Nephron progenitor cell (in vitro differentiated cells): ENCODE measurements at regions not wholly inside any gene's neighbourhood (a gene's known extent, or its start where the extent isn't known, plus 50 kb on each side); places are given as distances from the start of the nearest gene placed in this dataset.
"Not testable (repeated sequence)": the region's sequence is repeated elsewhere in the genome, so short reads cannot be mapped to it uniquely, and the experiment has no call there.

Source experiments
- DNase-seq: peaks from one replicate; pipeline ENCODE4 v3.0.0; 2021
- H3K27ac Mint-ChIP-seq: 2 replicates; pipeline ENCODE4 v1.8.0; 2021; ENCODE audit warnings: mild to moderate bottlenecking, moderate library complexity, mixed read lengths
- H3K27me3 Mint-ChIP-seq: 2 replicates; pipeline ENCODE4 v1.8.0; 2021; ENCODE audit warnings: mild to moderate bottlenecking, low read depth, mixed read lengths; ENCODE audit not compliant: poor library complexity
- H3K36me3 Mint-ChIP-seq: 2 replicates; pipeline ENCODE4 v1.8.0; 2021; ENCODE audit warnings: low read depth, mixed read lengths
- H3K4me1 Mint-ChIP-seq: 2 replicates; pipeline ENCODE4 v1.8.0; 2021; ENCODE audit warnings: mixed read lengths
- H3K4me3 Mint-ChIP-seq: 2 replicates; pipeline ENCODE4 v1.8.0; 2021; ENCODE audit warnings: mild to moderate bottlenecking, moderate library complexity, mixed read lengths
- H3K9me3 Mint-ChIP-seq: 2 replicates; pipeline ENCODE4 v1.8.0; 2021; ENCODE audit warnings: mild to moderate bottlenecking, moderate library complexity, mixed read lengths
- CTCF ChIP-seq: fragments of 200-600 bp; sonication (generic); IDR thresholded peaks from 2 replicates; pipeline ENCODE4 v1.5.0; 2021; ENCODE audit warnings: antibody characterized with exemption

DNA sequence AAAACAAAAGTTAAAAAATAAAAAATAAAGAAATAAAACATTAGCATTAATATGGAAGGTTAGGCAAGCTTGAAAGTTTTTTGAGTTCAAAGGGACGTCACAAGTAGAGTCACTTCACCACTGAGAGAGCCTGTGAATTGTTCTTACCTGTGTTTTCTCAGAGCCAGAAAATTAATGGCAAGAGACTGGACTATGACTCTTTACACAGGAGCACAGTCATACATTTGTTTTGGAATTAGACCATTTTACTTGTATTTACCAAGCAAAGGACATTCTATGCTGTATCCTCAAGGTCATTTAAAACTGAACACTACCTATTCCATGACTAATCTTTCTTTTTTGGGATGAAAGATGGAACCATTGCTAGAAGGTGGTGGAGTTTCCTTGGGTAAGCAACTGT, 346.1 kb downstream of the FAM47B start:
- no peaks in the 10 kb centered on the region for H3K36me3 Mint-ChIP-seq
- no peak for DNase-seq
- no peak overlapping the region for H3K27ac Mint-ChIP-seq
- peaks cover 23% of the 10 kb centered on the region for H3K9me3 Mint-ChIP-seq
- H3K27me3 Mint-ChIP-seq: peaks cover 4% of the 10 kb centered on the region
- H3K4me3 Mint-ChIP-seq: no peak overlapping the region
- no peaks in the 10 kb centered on the region for H3K4me1 Mint-ChIP-seq
- TF ChIP-seq CTCF: no peak

DNA sequence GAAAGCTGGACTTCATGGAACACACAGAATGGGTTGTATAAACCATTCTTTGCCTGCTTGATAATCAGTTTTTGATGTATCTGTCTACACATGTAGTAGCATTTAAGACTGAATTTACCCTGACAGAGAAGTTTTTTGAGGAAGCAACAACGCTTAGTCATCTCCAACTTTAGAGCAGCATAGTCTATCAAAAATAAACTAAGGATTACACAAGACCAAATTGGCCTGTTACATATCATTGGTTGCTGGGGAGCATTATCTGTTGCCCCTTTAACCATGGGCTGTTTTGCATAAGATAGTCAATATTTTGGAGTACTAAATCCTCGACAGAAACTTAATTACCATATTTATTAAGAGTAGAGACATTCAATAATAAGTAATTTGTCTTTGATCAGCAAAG, 347.4 kb downstream of the FAM47B start:
- Mint-ChIP-seq H3K9me3 (peaks cover 19% of the 10 kb centered on the region), H3K4me3 (no peak overlapping the region), H3K27ac (no peak overlapping the region), H3K4me1 (no peaks in the 10 kb centered on the region), H3K36me3 (no peaks in the 10 kb centered on the region), H3K27me3 (peaks cover 4% of the 10 kb centered on the region)
- no peak for DNase-seq
- TF ChIP-seq CTCF: no peak

DNA sequence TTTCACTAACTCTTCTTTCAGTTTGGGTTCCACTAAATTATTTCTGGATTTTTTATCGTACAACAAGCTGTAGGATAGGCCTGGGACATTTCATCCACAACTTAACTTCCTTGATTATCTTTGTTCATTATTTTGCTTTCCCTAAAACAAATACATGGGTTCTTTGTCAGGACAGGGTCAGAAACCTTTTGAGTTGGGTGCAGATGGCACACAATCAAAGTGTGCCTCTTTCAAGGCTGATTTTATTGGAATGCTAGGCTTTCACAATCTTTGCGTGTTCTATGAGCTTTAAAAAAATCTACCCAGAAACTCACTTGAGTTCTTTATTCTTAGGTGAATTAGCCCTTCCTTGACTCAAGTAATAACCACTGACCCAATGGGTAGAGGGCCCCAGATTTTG, 348.4 kb downstream of the FAM47B start:
- H3K36me3 Mint-ChIP-seq: no peaks in the 10 kb centered on the region
- H3K4me1 Mint-ChIP-seq: no peaks in the 10 kb centered on the region
- DNase-seq: no peak
- no peak overlapping the region for H3K27ac Mint-ChIP-seq
- no peak overlapping the region for H3K4me3 Mint-ChIP-seq
- peaks cover 2% of the 10 kb centered on the region for H3K27me3 Mint-ChIP-seq
- peaks cover 17% of the 10 kb centered on the region for H3K9me3 Mint-ChIP-seq
- TF ChIP-seq CTCF: no peak

- Mint-ChIP-seq H3K36me3 (no peaks in the 10 kb centered on the region), H3K27me3 (no peaks in the 10 kb centered on the region), H3K27ac (no peak overlapping the region), H3K4me1 (no peaks in the 10 kb centered on the region), H3K4me3 (no peak overlapping the region), H3K9me3 (peaks cover 5% of the 10 kb centered on the region)
- DNase-seq: no peak
- no peak for TF ChIP-seq CTCF
Observed at GRCh38 chrX:35292522-35292921, 349.9 kb downstream of the FAM47B start.

- not testable (repeated sequence) for H3K36me3 Mint-ChIP-seq, H3K4me1 Mint-ChIP-seq, DNase-seq, H3K27me3 Mint-ChIP-seq, H3K27ac Mint-ChIP-seq, H3K4me3 Mint-ChIP-seq
- peaks cover 83% of the 10 kb centered on the region for H3K9me3 Mint-ChIP-seq
Observed at GRCh38 chrX:35305037-35305436, 362.4 kb downstream of the FAM47B start.

DNA sequence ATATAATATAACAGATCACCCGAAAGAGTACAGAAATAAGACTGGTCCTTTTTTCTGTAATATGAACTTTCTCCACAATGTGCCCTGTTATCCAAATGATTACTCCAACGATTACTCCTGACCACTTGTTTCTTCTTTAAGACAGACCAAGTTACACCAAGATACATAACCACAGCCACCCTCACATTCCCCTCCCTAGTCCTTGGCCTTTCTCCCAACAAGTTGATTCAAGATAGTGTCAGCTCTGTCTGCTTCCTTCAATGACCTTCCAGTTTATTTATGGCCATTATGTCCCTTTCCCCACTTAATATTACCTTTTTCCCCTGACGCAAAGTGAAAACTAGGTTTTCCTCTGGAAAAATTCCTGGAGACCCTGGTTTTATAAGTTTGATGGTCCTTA, 397.2 kb downstream of the FAM47B start:
- H3K4me3 Mint-ChIP-seq: no peak overlapping the region
- no peak for TF ChIP-seq CTCF
- DNase-seq: no peak
- no peaks in the 10 kb centered on the region for H3K36me3 Mint-ChIP-seq
- H3K27me3 Mint-ChIP-seq: no peaks in the 10 kb centered on the region
- H3K4me1 Mint-ChIP-seq: no peaks in the 10 kb centered on the region
- H3K27ac Mint-ChIP-seq: no peak overlapping the region
- peaks cover 9% of the 10 kb centered on the region for H3K9me3 Mint-ChIP-seq

DNA sequence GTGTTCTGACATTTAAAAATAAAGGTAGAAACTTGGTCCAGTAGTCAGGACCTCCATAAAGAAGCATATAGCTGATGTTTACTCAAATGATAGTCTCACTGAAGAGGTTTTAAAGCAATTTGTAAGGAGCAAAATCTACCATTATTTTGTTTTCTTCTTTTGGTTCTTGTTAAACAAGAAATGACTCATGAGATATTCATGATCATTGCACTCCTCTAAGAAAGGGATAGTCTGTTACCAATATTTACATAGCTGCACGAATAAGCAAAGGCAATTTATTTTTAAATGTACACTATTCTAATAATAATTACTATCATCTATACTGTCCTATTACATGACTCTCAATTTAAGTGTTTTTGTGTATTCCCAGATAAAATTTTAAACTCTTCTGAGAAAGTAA, 397.9 kb downstream of the FAM47B start:
- no peak for DNase-seq
- no peak overlapping the region for H3K4me3 Mint-ChIP-seq
- H3K4me1 Mint-ChIP-seq: no peaks in the 10 kb centered on the region
- H3K27me3 Mint-ChIP-seq: no peaks in the 10 kb centered on the region
- H3K9me3 Mint-ChIP-seq: peaks cover 12% of the 10 kb centered on the region
- H3K27ac Mint-ChIP-seq: no peak overlapping the region
- H3K36me3 Mint-ChIP-seq: no peaks in the 10 kb centered on the region
- no peak for TF ChIP-seq CTCF
